ENCODE measurements at regions not wholly inside any gene's neighbourhood (a gene's known extent, or its start where the extent isn't known, plus 50 kb on each side); places are given as distances from the start of the nearest gene placed in this dataset.

DNA sequence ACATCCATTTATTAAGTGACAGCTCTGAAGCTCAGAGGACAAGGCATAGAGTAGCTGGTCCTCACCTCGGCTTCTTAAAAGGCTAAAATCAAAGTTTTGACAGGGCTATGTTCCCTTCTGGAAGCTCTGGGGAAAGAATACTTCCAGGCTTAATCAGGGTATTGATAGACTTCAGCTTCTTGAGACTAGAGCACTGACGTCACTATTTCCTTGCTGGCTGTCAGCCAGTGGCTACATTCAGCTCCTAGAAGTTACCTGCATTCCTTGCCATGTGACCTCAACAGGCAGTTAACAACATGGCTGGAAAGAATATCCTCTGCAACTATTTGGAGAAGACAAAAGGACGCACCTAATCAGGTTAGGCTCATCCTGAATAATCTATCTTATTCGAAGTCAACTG, 1144.8 kb downstream of the ADGRL3 start:
- H3K9me3 Mint-ChIP-seq: peaks cover 22% of the 10 kb centered on the region
- no peak for TF ChIP-seq CTCF (IDR thresholded peaks at IDR 0.05)
- POLR2A ChIA-PET: no interaction called here

DNA sequence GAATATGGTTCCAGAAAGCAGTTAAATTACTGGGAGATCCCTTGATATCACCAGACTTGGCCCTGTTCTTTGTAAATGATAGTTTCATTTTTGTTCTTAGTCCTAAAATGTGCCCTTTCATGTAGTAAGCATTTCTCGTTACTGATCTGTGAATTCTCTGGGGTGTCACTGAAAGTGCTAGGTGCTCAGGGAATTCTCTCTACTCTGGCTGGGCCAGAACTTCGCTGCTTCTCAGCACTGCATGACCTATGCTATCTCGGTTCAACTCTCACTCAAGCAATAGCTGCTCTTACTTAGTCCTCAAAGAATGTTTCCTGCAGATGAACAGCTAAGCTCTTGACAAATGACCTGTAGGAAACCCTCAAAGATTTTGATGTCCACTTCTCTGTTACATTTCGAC, 1144.3 kb downstream of the ADGRL3 start:
- no peak for TF ChIP-seq CTCF (IDR thresholded peaks at IDR 0.05)
- H3K27me3 ChIP-seq (ENCODE audit: control insufficient read depth in 1 of 2, insufficient read depth in 2 of 2, low read length in 2 of 2): no peaks in the 10 kb centered on the region
- H3K9me3 ChIP-seq (ENCODE audit: control insufficient read depth in 1 of 2, insufficient read depth in 1 of 2, low read length in 2 of 2): peaks cover 0 to 4% of the 10 kb centered on the region in 2 experiments
- DNase-seq (no peak), ATAC-seq (ENCODE audit: poor library complexity) (no peak)
- H3K36me3 ChIP-seq (ENCODE audit: insufficient read depth, low read length): no peaks in the 10 kb centered on the region
- H3K27ac Mint-ChIP-seq: no peak overlapping the region
- CTCF ChIA-PET: no interaction called here
- no peaks in the 10 kb centered on the region for H3K4me1 ChIP-seq (ENCODE audit: insufficient read depth, low read length)
- H3K27ac ChIP-seq (ENCODE audit: low read depth in 1 of 2, low read length in 2 of 2): no peak overlapping the region
- H3K9me3 Mint-ChIP-seq: peaks cover 23% of the 10 kb centered on the region
- no peaks in the 10 kb centered on the region for H3K27me3 Mint-ChIP-seq
- intact Hi-C loops (cut with DNase I, micrococcal nuclease): no loop called here
- POLR2A ChIA-PET: no interaction called here
- H3K4me1 Mint-ChIP-seq (ENCODE audit: low read depth): no peaks in the 10 kb centered on the region
- H3K4me3 ChIP-seq (ENCODE audit: low read length): no peak overlapping the region
- H3K36me3 Mint-ChIP-seq (ENCODE audit: low read depth): no peaks in the 10 kb centered on the region
- H3K4me3 Mint-ChIP-seq: no peak overlapping the region

More for the DNA sequence above, 1144.8 kb downstream of the ADGRL3 start:
- no peaks in the 10 kb centered on the region for H3K36me3 ChIP-seq (ENCODE audit: insufficient read depth, low read length)
- Mint-ChIP-seq H3K4me1 (ENCODE audit: low read depth) (no peaks in the 10 kb centered on the region), H3K27me3 (no peaks in the 10 kb centered on the region), H3K4me3 (no peak overlapping the region), H3K36me3 (ENCODE audit: low read depth) (no peaks in the 10 kb centered on the region), H3K27ac (no peak overlapping the region)
- intact Hi-C loops (cut with DNase I, micrococcal nuclease): no loop called here
- CTCF ChIA-PET: no interaction called here
- no peaks in the 10 kb centered on the region for H3K4me1 ChIP-seq (ENCODE audit: insufficient read depth, low read length)
- H3K27me3 ChIP-seq (ENCODE audit: control insufficient read depth in 1 of 2, insufficient read depth in 2 of 2, low read length in 2 of 2): no peaks in the 10 kb centered on the region
- DNase-seq: no peak
- H3K27ac ChIP-seq (ENCODE audit: low read depth in 1 of 2, low read length in 2 of 2): no peak overlapping the region
- no peak for ATAC-seq (ENCODE audit: poor library complexity)
- peaks cover 0 to 4% of the 10 kb centered on the region in 2 experiments for H3K9me3 ChIP-seq (ENCODE audit: control insufficient read depth in 1 of 2, insufficient read depth in 1 of 2, low read length in 2 of 2)
- H3K4me3 ChIP-seq (ENCODE audit: low read length): no peak overlapping the region

GRCh38 chr4:62342346-62342745, 1142.2 kb downstream of the ADGRL3 start:
- ChIA-PET CTCF (interaction anchor here (1.0 kb wide), 1 partner anchor 8 kb away, joined by 3 read pairs; no protein-coding TSS in a partner anchor), POLR2A (no interaction called here)
- Histone ChIP-seq H3K9me3 (ENCODE audit: control insufficient read depth in 1 of 2, insufficient read depth in 1 of 2, low read length in 2 of 2) (peaks cover 0 to 4% of the 10 kb centered on the region in 2 experiments), H3K27me3 (ENCODE audit: control insufficient read depth in 1 of 2, insufficient read depth in 2 of 2, low read length in 2 of 2) (no peaks in the 10 kb centered on the region), H3K4me3 (ENCODE audit: low read length) (no peak overlapping the region), H3K27ac (ENCODE audit: low read depth in 1 of 2, low read length in 2 of 2) (no peak overlapping the region), H3K4me1 (ENCODE audit: insufficient read depth, low read length) (no peaks in the 10 kb centered on the region), H3K36me3 (ENCODE audit: insufficient read depth, low read length) (no peaks in the 10 kb centered on the region)
- no peaks in the 10 kb centered on the region for H3K4me1 Mint-ChIP-seq (ENCODE audit: low read depth)
- intact Hi-C loops (cut with DNase I, micrococcal nuclease): no loop called here
- no peak overlapping the region for H3K4me3 Mint-ChIP-seq
- TF ChIP-seq CTCF (IDR thresholded peaks at IDR 0.05): no peak
- H3K36me3 Mint-ChIP-seq (ENCODE audit: low read depth): no peaks in the 10 kb centered on the region
- no peak overlapping the region for H3K27ac Mint-ChIP-seq
- H3K9me3 Mint-ChIP-seq: peaks cover 27% of the 10 kb centered on the region
- DNase-seq (no peak), ATAC-seq (ENCODE audit: poor library complexity) (no peak)
- no peaks in the 10 kb centered on the region for H3K27me3 Mint-ChIP-seq

All from CD4-positive, alpha-beta T cell (primary cell).